Lower leg skin (tissue), 3 donors: ENCODE measurements at regions not wholly inside any gene's neighbourhood (a gene's known extent, or its start where the extent isn't known, plus 50 kb on each side); places are given as distances from the start of the nearest gene placed in this dataset.

Source experiments
- CTCF ChIP-seq, 3 donors: fragments of 450-650 bp; IDR thresholded peaks; one replicate each; pipeline ENCODE4 v1.5.1; 2016; ENCODE audit warnings: antibody characterized with exemption in 3 of 3, mild to moderate bottlenecking in 3 of 3, moderate library complexity in 2 of 3
- POLR2A ChIP-seq, 2 donors: fragments of 450-650 bp; IDR thresholded peaks; one replicate each; pipeline ENCODE4 v1.6.1; 2016 to 2017; ENCODE audit warnings: antibody characterized with exemption in 2 of 2, mild to moderate bottlenecking in 1 of 2, moderate library complexity in 1 of 2

GRCh38 chr9:126148994-126149393 is 177.6 kb upstream of the MVB12B start:
- TF ChIP-seq POLR2A (IDR thresholded peaks at IDR 0.05) (no peak), CTCF (IDR thresholded peaks at IDR 0.05) (no peak)
